ENCODE measurements at regions not wholly inside any gene's neighbourhood (a gene's known extent, or its start where the extent isn't known, plus 50 kb on each side); places are given as distances from the start of the nearest gene placed in this dataset.
"Not testable (repeated sequence)": the region's sequence is repeated elsewhere in the genome, so short reads cannot be mapped to it uniquely, and the experiment has no call there.

DNA sequence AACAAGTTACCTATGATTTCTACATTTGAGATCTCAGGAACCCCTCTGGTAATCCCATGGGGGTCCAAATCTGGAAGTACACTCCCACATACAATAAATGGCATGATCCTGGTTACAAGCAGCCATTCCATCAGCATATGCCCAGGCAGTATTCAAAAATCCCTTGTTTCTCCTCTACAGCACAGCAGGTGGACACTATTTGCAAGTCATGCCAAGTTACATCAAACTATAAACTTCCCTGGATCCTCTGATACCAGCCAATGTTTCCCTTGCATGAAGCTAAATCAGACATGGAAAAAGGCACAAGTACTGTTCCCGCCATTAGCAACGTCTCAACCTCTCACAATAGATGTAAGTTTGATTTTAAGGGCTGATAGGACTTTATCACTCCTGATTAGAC lies 134.5 kb upstream of the PRSS16 start:
- DNase-seq: no peak

DNA sequence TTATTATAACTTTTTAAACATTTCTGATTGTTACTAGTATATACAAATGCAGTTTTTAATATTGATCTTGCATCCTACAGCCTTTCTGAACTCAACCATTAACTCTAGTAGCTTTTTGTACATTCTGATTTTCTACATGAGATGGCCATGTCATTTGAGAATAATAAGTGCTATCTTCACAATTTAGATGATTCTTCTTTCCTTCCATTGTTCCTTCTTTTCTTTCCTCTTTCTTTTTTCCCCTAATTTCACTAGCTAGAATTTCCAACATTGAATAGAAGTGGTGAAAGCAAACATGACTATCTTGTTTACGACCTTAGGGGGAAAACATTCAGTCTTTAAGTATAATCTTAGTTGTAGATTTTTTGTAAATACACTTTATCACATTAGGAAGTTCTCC lies 128.2 kb upstream of the PRSS16 start:
- DNase-seq: no peak

DNA sequence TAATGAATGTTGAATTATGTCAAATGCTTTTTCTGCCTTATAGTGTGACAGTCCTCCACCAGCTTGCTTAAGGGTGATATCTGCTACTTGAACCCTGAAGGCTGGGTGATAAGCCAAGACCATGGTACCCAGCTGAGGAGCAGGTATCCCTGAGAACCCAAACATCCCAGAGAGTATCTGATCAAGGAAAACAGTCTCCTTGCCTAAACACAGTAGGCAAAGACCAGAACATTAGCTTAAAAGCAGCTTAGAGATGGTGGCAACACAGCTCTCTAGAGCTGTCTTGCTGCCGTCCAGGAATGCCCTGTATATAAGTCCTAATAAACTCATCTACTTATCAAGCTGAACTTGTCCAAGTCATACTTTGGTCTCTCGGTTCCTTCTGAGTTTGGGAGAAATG lies 127.7 kb upstream of the PRSS16 start:
- DNase-seq: no peak

DNA sequence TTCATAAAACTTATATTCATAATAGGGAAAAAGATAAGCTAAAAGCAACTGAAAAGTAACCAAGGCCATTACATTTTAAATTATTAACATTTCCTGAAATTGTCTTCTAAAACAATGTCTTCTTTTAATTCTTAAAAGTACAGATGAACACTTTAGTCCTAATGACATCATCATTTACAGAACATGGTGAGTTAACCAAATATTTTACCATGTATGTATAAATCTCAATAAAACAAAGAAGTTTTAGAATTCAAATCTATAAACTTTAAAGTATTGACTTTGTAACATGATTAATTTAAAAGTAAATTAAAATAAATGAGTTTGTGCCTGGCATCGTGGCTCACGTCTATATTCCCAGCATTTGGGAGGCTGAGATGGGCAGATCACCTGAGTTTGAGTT lies 125.9 kb upstream of the PRSS16 start:
- DNase-seq: no peak

DNA sequence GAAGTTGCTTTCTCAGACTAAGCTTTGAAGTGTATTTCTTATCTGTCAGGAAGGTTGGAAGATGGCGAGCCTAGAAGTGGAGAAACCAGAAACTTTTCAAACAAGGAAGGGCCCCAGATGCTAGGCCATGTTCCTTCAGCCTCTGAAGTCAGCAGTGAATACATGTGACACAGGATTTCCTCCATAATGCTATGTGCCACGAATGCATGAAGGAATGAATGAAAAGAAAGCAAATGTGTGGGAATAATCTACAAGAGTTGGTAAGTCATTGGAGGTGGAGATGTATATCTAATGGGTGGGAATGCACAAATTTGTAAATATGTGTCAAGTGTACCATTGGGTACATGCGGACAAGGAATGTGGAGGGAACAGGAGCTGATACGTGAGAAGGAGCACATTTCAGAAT lies 123.2 kb upstream of the PRSS16 start:
- DNase-seq: no peak

DNA sequence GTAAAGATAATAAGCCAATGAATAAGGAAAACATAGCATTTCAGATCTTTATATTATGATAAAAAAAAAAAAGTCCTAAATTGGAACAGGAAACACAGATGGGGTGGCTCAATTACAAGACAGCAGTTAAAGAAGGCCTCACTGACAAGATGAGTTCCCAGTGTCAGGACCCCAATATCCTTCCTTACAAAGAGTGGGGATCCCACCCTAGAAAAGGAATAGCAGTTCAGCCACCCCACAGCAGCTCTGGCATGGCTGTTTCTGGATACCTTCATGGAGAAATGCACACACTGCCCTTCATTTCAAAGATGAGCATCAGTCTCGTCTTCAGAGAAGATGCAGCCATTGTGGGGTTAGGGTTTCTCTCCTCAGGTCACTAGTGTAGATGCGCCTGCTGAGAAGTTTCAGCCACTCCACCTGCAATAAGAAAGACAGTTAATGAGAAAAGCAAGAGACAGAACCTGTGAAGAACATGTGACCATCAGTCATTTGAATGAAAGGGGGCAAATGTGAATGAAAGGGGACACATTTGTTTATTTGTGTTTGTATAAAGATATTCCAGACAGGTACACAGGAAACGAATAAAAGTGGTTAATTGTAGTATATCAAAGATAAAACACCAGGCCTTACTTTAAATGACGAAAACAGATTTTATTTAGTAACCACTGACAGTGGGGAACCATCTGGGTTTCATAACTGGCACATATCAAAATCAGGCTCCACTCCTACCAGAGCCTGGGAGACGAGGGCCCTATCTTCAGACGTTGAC lies 121.3 kb upstream of the PRSS16 start:
- DNase-seq: no peak

DNA sequence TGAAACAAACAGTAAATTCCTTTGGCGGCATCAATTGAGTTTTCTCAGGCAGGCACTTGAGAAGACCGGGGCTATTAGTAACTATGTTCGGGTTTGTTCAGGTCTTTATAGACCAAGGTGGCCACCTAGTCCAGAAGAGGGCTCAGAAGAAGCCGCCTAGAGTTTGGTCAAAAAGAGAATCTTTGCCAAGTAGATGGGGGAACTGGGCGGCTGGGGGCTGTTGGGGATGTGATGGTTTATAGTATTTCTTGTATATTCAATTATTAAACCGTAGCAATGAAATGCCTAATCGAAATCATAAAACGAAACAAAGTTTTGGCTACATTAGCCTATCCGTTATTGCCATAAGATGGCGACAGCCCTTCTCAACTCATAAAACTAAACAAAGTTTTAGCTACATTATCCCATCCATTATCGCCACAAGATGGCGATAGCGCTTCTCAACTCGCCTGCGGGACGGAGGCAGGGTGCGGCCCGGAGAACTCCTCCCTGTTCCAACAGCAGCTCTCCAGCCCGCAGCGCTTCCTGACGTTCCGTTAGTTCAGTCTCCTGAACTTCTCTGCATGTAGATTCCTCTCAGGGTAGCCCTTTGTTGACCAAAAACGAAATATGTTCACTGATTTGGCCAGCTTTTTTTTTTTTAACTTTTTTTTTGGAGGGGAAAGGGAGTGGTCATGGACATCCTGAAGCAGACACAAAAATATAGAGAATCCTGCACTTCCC lies 120.5 kb upstream of the PRSS16 start:
- DNase-seq: peak; percentile 88

DNA sequence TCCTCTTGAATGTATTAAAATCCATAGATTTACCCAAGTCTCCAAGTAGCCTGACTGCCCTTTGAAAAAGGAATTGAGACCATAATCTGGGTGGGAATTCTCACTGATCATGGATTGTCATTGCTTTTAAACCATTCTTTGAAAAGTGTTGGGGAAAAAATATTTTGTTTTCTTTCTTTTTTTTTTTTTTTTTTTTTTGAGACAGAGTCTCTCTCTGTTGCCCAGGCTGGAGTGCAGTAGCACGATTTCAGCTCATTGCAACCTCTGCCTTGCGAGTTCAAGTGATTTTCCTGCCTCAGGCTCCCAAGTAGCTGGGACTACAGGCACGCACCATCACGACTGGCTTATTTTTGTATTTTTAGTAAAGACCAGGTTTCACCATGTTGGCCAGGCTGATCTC lies 119.6 kb upstream of the PRSS16 start:
- not testable (repeated sequence) for DNase-seq

DNA sequence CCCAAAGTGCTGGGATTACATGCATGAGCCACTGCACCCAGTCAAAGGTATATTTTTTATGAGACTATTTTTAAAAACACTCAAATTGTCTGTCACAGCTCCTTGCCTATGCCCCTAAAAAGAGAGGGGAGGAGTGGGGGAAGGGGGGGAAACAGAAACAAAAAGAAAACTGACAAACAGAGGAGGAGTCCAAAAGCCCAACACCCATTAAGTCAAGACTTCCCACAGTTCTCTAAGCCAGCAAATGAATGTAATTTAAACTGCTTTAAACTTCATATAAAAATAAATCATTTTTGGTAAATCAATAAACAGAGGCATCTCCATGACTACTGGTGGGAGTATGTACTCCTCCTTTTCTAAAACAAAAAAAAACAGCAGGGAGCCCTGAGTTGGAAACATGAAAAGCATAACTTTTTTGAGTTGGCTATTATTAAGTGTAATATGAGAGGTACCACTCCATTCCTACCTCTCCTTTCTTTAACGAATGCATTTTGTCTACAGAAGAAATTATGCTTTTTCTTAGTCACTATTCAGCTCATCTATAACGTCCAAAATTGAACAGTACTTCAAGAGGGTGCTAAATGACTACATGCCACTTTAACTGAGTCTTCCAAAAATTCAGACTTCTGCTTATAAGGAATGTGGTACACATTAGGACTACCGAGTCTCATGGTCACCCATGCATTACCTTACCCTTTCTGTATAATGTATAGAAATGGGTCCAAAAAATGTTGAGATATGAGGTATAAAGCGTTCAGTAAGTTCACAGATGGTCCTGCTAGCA lies 119.0 kb upstream of the PRSS16 start:
- DNase-seq: no peak

DNA sequence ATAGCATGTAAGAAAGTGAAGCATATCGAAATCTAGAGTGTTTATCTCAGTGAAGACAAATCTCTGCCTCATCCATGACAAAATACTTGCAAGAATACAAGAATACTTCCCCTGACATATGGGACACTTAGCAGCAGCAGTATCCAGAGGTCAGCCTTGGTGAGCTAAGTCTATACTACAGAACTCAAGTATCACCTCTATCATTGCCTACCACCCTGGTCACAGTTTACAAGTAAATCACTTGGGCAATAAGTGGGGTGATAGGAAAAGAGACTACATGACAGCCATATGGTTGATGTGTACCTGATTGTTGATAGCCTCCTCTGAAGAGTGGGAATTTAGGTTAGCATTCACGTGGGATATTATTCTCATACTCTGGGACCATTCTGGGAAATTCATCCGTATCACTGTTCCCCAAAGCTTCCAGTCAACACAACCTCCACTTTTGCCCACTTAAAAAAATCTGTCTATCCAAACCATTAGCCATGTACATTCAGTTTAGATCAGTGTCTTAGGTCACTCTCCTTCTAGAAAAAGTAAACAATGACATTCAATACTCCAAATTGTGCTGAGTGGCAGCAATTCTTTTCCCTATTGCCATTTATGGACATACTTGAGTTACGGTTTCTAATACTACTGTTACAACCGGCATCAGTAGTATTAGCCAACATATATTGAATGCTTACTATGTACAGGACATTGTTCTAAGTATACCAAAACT lies 118.2 kb upstream of the PRSS16 start:
- DNase-seq: no peak

DNA sequence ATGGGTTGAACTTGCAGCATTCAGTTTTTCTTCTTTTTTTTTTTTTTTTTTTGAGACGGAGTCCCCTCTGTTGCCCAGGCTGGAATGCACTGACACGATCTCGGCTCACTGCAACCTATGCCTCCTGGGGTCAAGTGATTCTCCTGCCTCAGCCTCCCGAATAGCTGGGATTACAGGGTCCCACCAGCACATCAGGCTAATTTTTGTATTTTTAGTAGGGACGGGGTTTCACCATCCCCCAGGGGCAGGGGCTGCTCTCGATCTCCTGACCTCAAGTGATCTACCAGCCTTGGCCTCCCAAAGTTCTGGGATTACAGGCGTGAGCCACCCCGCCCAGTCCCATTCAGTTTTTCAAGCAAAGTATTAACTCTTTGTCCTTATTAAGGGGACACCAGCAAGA lies 117.6 kb upstream of the PRSS16 start:
- no peak for DNase-seq

DNA sequence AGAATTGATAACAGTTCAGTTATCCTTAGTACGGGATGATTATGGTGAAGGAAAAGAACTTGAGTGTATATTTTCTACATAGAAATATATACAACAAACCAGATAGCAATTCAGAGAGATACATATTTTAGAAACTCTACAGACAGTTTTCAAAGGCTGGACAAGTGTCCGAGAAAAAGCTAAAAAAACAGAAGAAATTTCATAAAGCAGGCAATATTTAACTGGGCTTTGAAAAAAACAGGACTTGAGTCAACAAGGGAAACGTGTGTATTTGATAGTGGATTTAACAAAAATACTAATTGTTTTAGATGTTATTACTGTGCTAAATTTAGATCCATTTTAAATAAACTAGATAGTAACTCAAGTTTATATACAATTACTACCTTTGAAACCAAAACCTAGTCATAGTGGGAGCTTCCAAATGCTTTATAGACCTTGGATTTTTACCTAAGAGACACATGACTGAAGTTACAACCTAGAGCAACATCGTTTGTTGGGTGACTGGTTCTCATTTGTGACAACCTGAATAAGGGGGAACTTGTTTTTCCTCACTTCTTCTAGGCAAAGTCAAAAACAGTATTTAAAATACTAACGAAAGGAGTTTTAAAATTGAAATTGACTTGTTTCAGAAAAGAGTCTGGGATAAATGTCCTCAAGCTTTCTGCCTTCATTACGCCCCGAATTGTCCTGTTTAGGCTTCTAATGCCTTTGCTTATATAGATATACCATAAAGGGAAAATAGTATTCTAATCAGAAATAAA lies 116.7 kb upstream of the PRSS16 start:
- no peak for DNase-seq

DNA sequence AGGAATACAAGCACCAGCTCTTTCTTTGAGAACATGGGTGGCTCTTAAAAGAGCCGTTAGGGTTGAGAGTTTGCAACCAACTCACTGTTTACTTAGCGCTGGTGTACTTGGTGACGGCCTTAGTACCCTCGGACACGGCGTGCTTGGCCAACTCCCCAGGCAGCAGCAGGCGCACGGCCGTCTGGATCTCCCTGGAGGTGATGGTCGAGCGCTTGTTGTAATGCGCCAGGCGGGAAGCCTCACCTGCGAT lies 115.3 kb upstream of the PRSS16 start:
- not testable (repeated sequence) for DNase-seq

DNA sequence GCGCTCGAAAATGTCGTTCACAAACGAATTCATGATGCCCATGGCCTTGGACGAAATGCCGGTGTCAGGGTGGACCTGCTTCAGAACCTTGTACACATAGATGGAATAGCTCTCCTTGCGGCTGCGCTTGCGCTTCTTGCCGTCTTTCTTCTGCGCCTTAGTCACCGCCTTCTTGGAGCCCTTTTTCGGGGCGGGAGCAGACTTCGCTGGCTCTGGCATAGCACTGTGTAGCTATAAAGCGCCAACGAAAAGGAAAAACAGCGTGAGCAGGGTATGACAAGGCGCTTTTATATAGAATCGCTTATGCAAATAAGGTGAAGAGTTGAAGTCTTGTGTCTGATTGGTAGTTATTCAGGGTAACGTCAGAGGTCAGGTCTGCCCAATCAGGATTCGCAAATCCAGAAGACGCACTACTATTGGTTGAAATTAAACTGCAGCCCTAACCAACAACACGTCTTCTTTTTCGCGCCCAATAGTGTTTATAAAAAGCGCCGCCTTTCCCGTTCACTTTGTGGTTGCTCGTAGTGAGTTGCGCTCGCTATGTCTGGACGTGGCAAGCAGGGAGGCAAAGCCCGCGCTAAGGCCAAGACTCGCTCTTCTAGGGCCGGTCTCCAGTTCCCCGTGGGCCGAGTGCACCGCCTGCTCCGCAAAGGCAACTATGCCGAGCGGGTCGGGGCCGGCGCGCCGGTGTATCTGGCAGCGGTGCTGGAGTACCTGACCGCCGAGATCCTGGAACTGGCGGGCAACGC lies 114.8 kb upstream of the PRSS16 start:
- peak; percentile 87 for DNase-seq

DNA sequence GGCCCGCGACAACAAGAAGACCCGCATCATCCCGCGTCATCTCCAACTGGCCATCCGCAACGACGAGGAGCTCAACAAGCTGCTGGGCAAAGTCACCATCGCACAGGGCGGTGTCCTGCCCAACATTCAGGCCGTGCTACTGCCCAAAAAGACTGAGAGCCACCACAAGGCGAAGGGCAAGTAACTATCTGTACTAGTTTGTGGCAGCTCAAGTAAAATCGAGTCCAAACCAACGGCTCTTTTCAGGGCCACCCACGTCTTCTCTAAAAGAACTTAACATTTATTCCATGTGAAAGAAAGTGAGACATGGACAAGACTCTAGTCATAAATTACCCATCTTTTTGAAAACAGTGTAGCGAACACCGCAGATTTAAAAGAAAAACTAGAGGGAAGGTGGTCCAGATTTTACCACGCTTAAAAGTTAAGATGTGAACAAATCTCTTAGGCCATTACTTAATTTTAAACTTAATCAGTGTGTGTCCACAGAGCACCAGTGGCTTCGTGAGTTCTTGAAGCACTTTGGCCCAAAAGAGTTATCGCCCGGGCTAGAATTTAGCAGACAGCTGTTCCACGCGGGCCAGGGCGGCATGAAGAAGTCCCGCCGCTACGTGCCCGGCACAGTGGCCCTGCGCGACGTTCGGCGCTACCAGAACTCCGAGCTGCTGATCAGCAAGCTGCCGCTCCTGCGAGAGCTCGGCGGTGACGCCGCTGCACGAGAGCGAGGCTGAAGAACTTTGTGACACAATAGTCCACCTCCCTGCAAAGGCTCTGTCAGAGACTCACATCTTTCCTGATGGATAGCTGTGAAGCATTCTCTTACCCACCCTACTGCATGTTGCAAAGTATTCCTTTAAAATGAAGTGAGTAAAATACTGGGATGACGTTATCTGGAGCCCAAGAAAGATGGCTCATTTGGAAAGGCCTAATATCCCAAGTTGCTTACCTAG lies 113.9 kb upstream of the PRSS16 start:
- DNase-seq: peak; percentile 82

DNA sequence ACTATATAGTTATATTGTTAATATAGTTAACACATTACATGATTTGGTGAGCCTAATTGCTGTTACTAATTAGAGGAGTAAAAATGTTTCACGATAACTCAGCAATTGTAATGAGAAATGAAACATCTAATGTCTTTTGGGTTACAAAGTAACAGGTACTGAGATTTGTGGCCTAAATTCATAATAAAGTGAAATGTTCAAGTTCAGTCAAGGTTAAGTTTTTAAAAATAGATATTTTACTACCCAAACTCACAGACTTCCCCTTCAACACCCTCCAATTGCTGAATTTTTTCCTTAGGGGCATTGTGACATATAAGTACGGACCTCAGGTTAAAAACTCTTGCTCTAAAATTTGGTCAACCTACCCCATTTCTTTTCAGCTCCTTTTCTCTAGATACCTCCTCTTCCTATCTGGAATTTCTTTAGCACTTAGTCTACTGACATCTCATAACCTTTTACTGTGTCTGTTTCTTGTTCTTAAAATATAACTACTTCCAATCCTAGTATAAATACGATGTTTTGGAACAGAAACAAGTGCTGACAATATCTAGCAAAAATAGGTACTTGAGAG lies 112.3 kb upstream of the PRSS16 start:
- no peak for DNase-seq

DNA sequence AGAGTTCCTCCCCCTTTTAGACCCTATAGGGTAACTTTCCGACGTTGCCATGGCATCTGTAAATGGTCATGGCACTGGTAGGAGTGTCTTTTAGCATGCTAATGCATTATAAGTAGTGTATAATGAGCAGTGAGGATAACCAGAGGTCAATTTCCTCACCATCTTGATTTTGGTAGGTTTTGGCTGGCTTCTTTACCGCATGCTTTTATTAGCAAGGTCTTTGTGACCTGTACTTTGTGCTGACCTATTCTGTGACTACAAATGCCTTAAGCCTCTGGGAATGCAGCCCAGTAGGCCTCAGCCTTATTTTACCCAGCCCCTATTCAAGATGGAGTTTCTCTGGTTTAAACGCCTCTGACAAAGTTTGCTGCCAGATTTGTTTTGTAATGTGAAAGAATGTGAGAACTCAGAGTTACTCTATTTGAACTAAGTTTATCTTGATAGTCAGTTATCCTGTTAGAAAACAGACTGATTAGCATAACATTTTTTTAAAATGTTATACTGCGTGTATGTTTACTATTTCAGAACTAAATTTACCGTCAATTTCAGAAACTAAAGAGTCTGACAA lies 111.3 kb upstream of the PRSS16 start:
- no peak for DNase-seq

DNA sequence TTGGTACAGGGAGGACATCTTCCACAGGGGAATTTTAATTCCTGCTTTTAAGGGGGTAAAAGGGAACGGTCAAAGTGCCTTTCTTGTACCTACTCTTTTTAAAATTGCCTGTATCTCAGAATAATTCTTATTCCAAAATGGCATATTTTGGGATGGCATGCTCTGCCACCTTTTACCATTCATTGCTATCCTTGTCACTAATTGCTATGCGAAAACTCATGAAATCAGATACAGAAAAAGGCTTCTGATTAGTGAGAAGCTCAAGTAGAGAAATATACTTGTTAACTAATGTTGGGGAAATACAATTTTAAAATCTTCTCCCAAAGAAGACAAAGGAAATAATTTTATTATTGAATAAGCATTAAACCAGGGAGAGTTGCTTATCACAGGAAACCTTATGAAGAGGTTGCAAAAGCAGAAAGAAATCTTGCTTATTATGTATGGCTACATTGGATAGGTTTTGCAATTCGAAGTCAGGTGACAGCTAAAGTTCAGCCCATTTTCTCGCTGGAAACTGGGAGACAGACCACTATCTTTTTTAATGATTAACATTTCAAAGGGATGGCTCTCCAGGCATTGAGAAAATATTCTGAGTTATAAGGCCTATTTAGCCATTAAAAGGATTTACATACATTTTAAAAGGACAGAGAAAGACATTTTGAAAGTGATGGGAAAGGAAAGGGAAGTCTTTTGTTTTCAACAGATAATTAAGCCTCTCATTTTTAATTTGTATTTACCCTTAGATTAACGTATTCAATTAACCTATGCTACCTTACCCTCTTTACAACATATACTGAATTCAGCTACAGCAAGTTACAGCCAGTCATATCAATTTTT lies 110.3 kb upstream of the PRSS16 start:
- DNase-seq: no peak

DNA sequence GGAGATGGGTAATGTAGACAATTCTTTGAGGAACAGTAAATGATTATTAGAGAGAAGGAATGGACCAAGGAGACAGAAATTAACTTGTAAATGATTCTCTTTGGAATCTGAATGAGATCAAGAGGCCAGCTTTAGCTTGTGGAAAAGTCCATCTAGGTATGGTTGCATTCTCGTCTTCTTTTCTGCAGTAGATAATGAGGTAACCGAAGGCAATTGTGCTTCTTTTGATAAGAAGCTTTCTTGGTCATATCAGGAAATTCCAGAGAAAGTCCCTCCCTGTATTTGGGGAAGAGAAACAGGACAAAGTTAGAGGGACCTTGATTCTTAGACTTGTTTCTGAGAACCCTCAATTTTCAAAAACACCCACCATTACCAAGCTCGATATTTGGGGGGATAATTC lies 109.1 kb upstream of the PRSS16 start:
- no peak for DNase-seq

All from CD4-positive, alpha-beta T cell treated with Interleukin-6 for 4 hours (primary cell).